ENCODE measurements at regions not wholly inside any gene's neighbourhood (a gene's known extent, or its start where the extent isn't known, plus 50 kb on each side); places are given as distances from the start of the nearest gene placed in this dataset.

DNA sequence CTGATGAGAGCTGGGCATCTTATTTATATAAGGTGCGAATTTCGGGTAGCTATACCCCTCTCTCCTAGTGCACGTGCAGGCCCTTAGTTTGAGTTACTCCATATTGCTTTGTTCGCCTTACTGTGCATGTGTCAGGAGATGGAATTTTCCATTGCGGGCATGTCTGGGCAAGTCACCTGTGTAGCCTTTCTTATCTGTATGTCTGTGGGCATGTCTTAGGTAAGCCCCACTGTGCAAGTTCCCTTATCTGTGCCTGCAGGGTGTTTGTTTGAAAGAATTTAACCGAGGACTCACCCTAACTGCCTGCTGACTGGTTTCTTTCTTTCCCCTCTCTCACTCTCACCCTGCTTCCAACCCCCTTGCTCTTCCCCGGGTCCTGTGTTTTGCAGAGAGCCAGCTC, 140.7 kb upstream of the RANBP3L start:
- TF ChIP-seq SMC3 (IDR thresholded peaks at IDR 0.05; ENCODE audit: low read depth, low read length) (no peak), RAD21 (IDR thresholded peaks at IDR 0.05; ENCODE audit: low read length) (no peak), ELK1 (IDR thresholded peaks at IDR 0.05; ENCODE audit: borderline replicate concordance, low read depth, low read length) (no peak), RFX5 (IDR thresholded peaks at IDR 0.05; ENCODE audit: low read depth, low read length) (no peak), CEBPB (IDR thresholded peaks at IDR 0.05; ENCODE audit: low read depth, low read length) (no peak), RCOR1 (IDR thresholded peaks at IDR 0.05; ENCODE audit: insufficient replicate concordance, low read length) (no peak), CHD1 (IDR thresholded peaks at IDR 0.05; ENCODE audit: low read depth, low read length) (no peak), MAZ (IDR thresholded peaks at IDR 0.05; ENCODE audit: borderline replicate concordance, low read depth, low read length) (no peak), FOS (IDR thresholded peaks at IDR 0.05; ENCODE audit: low read depth, low read length) (no peak), BHLHE40 (IDR thresholded peaks at IDR 0.05; ENCODE audit: low read depth, low read length) (no peak), CTCF (conservative IDR thresholded peaks at IDR 0.05; ENCODE audit: low read depth, low read length) (no peak), POLR2A (IDR thresholded peaks at IDR 0.05; ENCODE audit: low read depth, low read length) (no peak)
- Histone ChIP-seq H3K4me2 (ENCODE audit: low read depth, low read length) (no peak overlapping the region), H3K9me1 (ENCODE audit: insufficient read depth, low read length) (no peaks in the 10 kb centered on the region), H3K23ac (ENCODE audit: low read depth, low read length) (no peak overlapping the region), H3K4me3 (ENCODE audit: insufficient read depth, low read depth, low read length) (no peak overlapping the region), H3K14ac (replicated peaks; ENCODE audit: low read depth, low read length) (no peak overlapping the region), H3K27ac (ENCODE audit: insufficient read depth, low read length) (no peak overlapping the region), H2AFZ (replicated peaks; ENCODE audit: low read length, poor library complexity) (no peak overlapping the region), H3K79me1 (ENCODE audit: low read depth in 1 of 2, low read length in 2 of 2) (no peaks in the 10 kb centered on the region), H3K56ac (ENCODE audit: extremely low read depth, insufficient read depth, low read length) (no peak overlapping the region), H2AK9ac (replicated peaks; ENCODE audit: low read depth, low read length, poor library complexity) (no peak overlapping the region), H3K4ac (ENCODE audit: low read depth, low read length) (no peak overlapping the region), H4K20me1 (ENCODE audit: insufficient read depth, low read length) (no peaks in the 10 kb centered on the region), H3K9me3 (ENCODE audit: control insufficient read depth, insufficient read depth, low read length) (no peaks in the 10 kb centered on the region), H4K5ac (ENCODE audit: low read depth, low read length) (no peak overlapping the region), H3K36me3 (ENCODE audit: control insufficient read depth, insufficient read depth, low read length) (no peaks in the 10 kb centered on the region), H4K8ac (ENCODE audit: low read depth in 2 of 2, low read length in 2 of 2) (no peak overlapping the region), H3K18ac (ENCODE audit: low read depth, low read length) (no peak overlapping the region), H2BK5ac (ENCODE audit: low read depth, low read length, poor library complexity, severe bottlenecking) (no peak overlapping the region), H2BK15ac (ENCODE audit: low read depth, low read length) (no peak overlapping the region), H4K91ac (ENCODE audit: insufficient read depth, low read depth, low read length) (no peak overlapping the region), H2AK5ac (ENCODE audit: low read depth, low read length) (no peak overlapping the region), H3K27me3 (ENCODE audit: control insufficient read depth, insufficient read depth, low read length) (peaks cover 4% of the 10 kb centered on the region; the same call in 1 of the 2 replicates), H2BK120ac (ENCODE audit: low read depth, low read length) (no peak overlapping the region), H2BK20ac (ENCODE audit: low read depth, low read length) (no peak overlapping the region), H3K4me1 (ENCODE audit: control insufficient read depth, insufficient read depth, low read length) (no peaks in the 10 kb centered on the region), H3K9ac (ENCODE audit: low read depth, low read length) (no peak overlapping the region)
- CTCF ChIA-PET: interaction anchor here (0.6 to 1.1 kb wide), 3 partner anchors 17 to 605 kb away, joined by 3 to 5 read pairs (median 3); no protein-coding TSS in a partner anchor
- no CpG with 5 or more reads among the region's 7 CpGs for WGBS, 2 experiments (ENCODE audit: extremely low coverage in 2 of 2, insufficient read length in 1 of 2)
- dilution Hi-C loops (cut with HindIII; ENCODE audit: low sequenced_read_pairs, unreplicated experiment) (no loop called here), intact Hi-C loops (cut with micrococcal nuclease) (no loop called here), in situ Hi-C loops (cut with MboI; ENCODE audit: low sequenced_read_pairs) (no loop called here)
- no peak for ATAC-seq (ENCODE audit: low read depth)
- BruUV-seq (replicated peaks): no TSS peak
- DNase-seq: no peak
- POLR2A ChIA-PET (ENCODE audit: unreplicated experiment): no interaction called here

Measured in IMR-90 (cell line).